Mesendoderm (in vitro differentiated cells): ENCODE measurements at regions not wholly inside any gene's neighbourhood (a gene's known extent, or its start where the extent isn't known, plus 50 kb on each side); places are given as distances from the start of the nearest gene placed in this dataset.
"Not testable (repeated sequence)": the region's sequence is repeated elsewhere in the genome, so short reads cannot be mapped to it uniquely, and the experiment has no call there.

Experiments
- DNase-seq: peaks from one replicate; pipeline ENCODE4 v3.0.0; 2013
- H2AK5ac ChIP-seq: 2 replicates; pipeline ENCODE4 v1.6.1; 2013; ENCODE audit warnings: low read length, inconsistent platforms
- H2BK120ac ChIP-seq: 2 replicates; pipeline ENCODE4 v1.6.1; 2013; ENCODE audit warnings: low read depth, mild to moderate bottlenecking, low read length, moderate library complexity, mixed read lengths
- H2BK15ac ChIP-seq: replicated peaks from 2 replicates; pipeline ENCODE4 v1.6.1; 2013; ENCODE audit warnings: low read depth, mild to moderate bottlenecking, moderate library complexity
- H2BK5ac ChIP-seq: 2 replicates; pipeline ENCODE4 v1.6.1; 2013; ENCODE audit warnings: low read length, inconsistent platforms
- H3K18ac ChIP-seq: 2 replicates; pipeline ENCODE4 v1.6.1; 2013; ENCODE audit warnings: mild to moderate bottlenecking, low read length, mixed read lengths
- H3K23ac ChIP-seq: one replicate; pipeline ENCODE4 v1.6.1; 2013; ENCODE audit warnings: low read length
- H3K27ac ChIP-seq: 2 replicates; pipeline ENCODE4 v1.5.1; 2013; ENCODE audit warnings: low read depth, mild to moderate bottlenecking, inconsistent platforms, low read length, moderate library complexity
- H3K27me3 ChIP-seq: 2 replicates; pipeline ENCODE4 v1.6.1; 2013; ENCODE audit warnings: low read length, control low read depth, mild to moderate bottlenecking, inconsistent platforms; ENCODE audit not compliant: insufficient read depth, poor library complexity
- H3K36me3 ChIP-seq: 2 replicates; pipeline ENCODE4 v1.6.1; 2013; ENCODE audit warnings: low read length, inconsistent platforms; ENCODE audit not compliant: control insufficient read depth, insufficient read depth
- H3K4ac ChIP-seq: one replicate; pipeline ENCODE4 v1.6.1; 2013; ENCODE audit warnings: low read depth, mild to moderate bottlenecking, low read length, moderate library complexity
- H3K4me1 ChIP-seq: 2 replicates; pipeline ENCODE4 v1.6.1; 2013; ENCODE audit warnings: low read depth, low read length, inconsistent platforms; ENCODE audit not compliant: control insufficient read depth
- H3K4me2 ChIP-seq: 2 replicates; pipeline ENCODE4 v1.6.1; 2013; ENCODE audit warnings: low read length
- H3K4me3 ChIP-seq: 2 replicates; pipeline ENCODE4 v1.5.1; 2013; ENCODE audit warnings: mild to moderate bottlenecking, low read length
- H3K56ac ChIP-seq: one replicate; pipeline ENCODE4 v1.6.1; 2013; ENCODE audit warnings: low read length
- H3K79me1 ChIP-seq: 2 replicates; pipeline ENCODE4 v1.6.1; 2013; ENCODE audit warnings: low read length, inconsistent platforms
- H3K79me2 ChIP-seq: 2 replicates; pipeline ENCODE4 v1.6.1; 2013; ENCODE audit warnings: mild to moderate bottlenecking, low read length; ENCODE audit not compliant: control insufficient read depth, insufficient read depth
- H3K9ac ChIP-seq: 2 replicates; pipeline ENCODE4 v1.6.1; 2013; ENCODE audit warnings: low read length, inconsistent platforms
- H4K5ac ChIP-seq: one replicate; pipeline ENCODE4 v1.6.1; 2013; ENCODE audit warnings: low read length
- H4K8ac ChIP-seq: one replicate; pipeline ENCODE4 v1.6.1; 2013; ENCODE audit warnings: low read depth, mild to moderate bottlenecking, control low read depth, low read length, moderate library complexity
- WGBS: extraction: QIAGEN DNeasy Blood & Tissue Kit; methylation state at CpG from one replicate; pipeline ENCODE4 v1.1.7; 2013; ENCODE audit warnings: low lambda C conversion rate, missing lambda C conversion rate; ENCODE audit not compliant: insufficient coverage; ENCODE audit errors: extremely low coverage; 5-methylcytosine and 5-hydroxymethylcytosine counted together

DNA sequence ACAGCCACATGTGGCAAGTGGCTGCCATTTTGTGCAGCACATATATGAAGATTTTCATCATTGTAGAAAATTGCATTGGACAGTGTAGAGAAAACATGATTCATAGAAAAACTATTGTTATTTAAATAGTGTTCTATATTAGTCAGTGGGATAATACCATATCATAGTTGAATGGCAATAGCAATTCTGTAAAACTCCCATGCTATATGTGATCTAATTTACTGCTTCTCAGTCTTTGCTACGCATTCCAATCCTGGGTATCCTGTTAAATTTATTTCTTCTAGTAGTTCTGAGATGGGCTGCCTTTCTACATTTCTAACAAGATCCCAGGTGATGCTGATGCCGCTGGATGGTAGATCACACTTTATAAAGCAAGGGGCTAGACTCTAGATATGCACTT, 117.5 kb upstream of the FBXO28 start:
- not testable (repeated sequence) for H3K4me3 ChIP-seq, H3K4me2 ChIP-seq, H2AK5ac ChIP-seq, H3K27ac ChIP-seq, H3K36me3 ChIP-seq, H4K8ac ChIP-seq, H3K79me2 ChIP-seq, H3K23ac ChIP-seq, H3K18ac ChIP-seq, H3K9ac ChIP-seq, H4K5ac ChIP-seq, H3K27me3 ChIP-seq, DNase-seq, H2BK120ac ChIP-seq, H3K4me1 ChIP-seq, H2BK15ac ChIP-seq, H3K56ac ChIP-seq, H3K4ac ChIP-seq, H3K79me1 ChIP-seq, H2BK5ac ChIP-seq
- WGBS, result no CpG with 5 or more reads among the region's 2 CpGs

DNA sequence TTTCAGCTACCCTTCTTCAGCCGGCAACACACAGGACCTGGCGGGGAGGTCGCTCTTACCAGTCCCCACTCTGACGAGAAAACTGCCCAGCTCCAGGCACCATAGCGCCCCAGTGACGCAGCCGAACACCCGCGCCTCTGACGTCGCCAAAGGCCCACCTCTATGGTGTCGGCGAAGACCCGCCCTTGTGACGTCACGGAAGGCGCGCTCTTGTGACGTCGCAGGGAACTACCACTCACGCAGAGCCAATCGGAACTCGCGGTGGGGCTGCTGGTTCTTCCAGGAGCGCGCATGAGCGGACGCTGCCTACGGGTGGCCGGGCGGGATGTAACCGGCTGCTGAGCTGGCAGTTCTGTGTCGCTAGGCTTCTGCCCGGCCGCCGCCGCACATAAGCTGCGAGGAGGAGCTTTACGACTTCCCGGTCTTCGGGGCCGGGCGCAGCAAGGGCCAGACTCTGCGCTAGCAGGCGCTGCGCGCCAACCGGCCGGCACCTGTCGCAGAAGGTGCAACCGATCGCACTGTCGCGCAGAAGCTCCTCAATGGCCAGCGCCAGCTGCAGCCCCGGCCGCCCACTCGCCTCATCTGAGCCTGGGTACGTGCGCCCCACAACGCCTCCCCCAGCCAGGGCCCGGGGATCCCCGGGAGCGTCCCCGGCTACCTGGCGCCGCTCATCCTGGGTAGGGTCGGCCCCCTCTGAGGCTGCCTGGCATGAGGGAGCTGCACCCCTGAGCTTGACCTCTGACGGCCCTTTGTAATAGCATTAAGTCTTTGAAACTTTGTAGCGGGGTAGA, 121.3 kb upstream of the FBXO28 start:
- H3K27me3 ChIP-seq, H3K79me2 ChIP-seq, H3K4me3 ChIP-seq, H3K4me1 ChIP-seq, H3K79me1 ChIP-seq, H4K8ac ChIP-seq, H3K4me2 ChIP-seq, H3K36me3 ChIP-seq, H3K23ac ChIP-seq, H2BK15ac ChIP-seq, H4K5ac ChIP-seq, H3K18ac ChIP-seq, H2AK5ac ChIP-seq, H2BK120ac ChIP-seq, H2BK5ac ChIP-seq, H3K27ac ChIP-seq, H3K4ac ChIP-seq: not testable (repeated sequence)
- Histone ChIP-seq H3K56ac (peak overlapping the region; percentile 73), H3K9ac (peak overlapping the region; percentile 58)
- no CpG with 5 or more reads among the region's 70 CpGs for WGBS
- peak; percentile 99 for DNase-seq

DNA sequence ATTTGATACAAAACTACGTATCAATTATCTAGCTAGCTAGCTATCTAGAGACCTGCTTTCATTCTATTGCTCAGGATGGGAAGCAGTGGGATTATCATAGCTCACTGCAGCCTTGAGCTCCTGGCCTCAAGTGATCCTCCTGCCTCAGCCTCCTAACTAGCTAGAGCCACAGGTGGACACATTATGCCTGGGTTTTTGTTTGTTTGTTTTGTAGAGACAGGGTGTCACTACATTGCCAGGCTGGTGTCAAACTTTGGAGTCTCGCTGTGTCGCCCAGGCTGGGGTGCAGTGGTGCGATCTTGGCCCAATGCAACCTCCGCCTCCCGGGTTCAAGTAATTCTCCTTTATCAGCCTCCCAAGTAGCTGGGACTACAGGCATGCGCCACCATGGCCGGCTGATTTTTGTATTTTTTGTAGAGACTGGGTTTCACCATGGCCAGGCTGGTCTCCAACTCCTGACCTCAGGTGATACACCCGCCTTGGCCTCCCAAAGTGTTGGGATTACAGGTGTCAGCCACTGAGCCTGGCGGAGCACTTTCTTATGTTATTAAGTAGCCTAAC, 122.5 kb upstream of the FBXO28 start:
- not testable (repeated sequence) for H3K79me1 ChIP-seq, H3K4me3 ChIP-seq, H3K23ac ChIP-seq, H3K27ac ChIP-seq, H3K56ac ChIP-seq, DNase-seq, H3K4ac ChIP-seq, H3K18ac ChIP-seq, H4K8ac ChIP-seq, H3K4me1 ChIP-seq, H3K79me2 ChIP-seq, H2BK15ac ChIP-seq, H3K36me3 ChIP-seq, H3K27me3 ChIP-seq, H2BK120ac ChIP-seq, H3K9ac ChIP-seq, H2AK5ac ChIP-seq, H4K5ac ChIP-seq, H2BK5ac ChIP-seq, H3K4me2 ChIP-seq
- no CpG with 5 or more reads among the region's 10 CpGs for WGBS

DNA sequence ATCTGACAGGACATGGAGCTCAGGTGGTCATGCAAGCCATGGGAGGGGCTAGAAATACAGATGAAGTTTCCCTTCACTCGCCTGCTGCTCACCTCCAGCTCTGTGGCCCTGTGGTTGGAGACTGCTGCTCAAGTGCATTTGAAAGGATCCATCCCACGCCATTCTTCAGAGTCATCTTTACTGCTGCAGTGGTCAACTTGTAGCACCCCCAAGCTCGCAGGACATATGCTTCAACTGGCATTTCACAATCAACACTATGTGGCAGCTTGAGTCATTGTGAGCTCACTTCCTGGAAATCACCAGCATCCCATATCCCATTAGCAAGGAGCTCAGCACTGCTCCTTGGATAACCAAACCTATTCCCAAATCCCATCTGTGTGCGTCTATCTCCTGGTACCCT, 116.2 kb upstream of the TP53BP2 start:
- H2BK120ac ChIP-seq, H3K4me1 ChIP-seq, H3K27ac ChIP-seq, H3K79me2 ChIP-seq, H3K36me3 ChIP-seq, DNase-seq, H3K4ac ChIP-seq, H3K56ac ChIP-seq, H3K4me2 ChIP-seq, H3K9ac ChIP-seq, H3K18ac ChIP-seq, H3K4me3 ChIP-seq, H3K23ac ChIP-seq, H3K27me3 ChIP-seq, H2AK5ac ChIP-seq, H4K8ac ChIP-seq, H2BK5ac ChIP-seq, H3K79me1 ChIP-seq, H2BK15ac ChIP-seq, H4K5ac ChIP-seq: not testable (repeated sequence)
- WGBS, result no CpG with 5 or more reads among the region's 4 CpGs

DNA sequence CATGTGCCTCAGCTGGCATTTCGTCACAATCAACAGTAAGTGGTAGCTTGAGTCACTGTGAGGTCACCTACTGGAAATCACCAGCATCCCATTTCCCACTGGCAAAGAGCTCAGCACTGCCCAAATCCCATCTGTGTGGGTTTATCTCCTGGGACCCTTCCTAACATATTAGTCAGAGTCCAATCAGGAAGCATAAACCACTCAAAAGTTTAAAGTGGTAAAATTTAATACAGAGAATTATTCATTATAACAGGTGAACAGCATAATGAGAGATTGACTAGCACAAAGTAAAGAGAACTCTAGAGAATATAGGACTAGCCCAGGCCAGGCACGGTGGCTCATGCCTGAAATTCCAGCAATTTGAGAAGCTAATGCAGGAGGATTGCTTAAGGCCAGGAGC, 107.1 kb upstream of the TP53BP2 start:
- not testable (repeated sequence) for DNase-seq
- WGBS, result no CpG with 5 or more reads among the region's 2 CpGs

DNA sequence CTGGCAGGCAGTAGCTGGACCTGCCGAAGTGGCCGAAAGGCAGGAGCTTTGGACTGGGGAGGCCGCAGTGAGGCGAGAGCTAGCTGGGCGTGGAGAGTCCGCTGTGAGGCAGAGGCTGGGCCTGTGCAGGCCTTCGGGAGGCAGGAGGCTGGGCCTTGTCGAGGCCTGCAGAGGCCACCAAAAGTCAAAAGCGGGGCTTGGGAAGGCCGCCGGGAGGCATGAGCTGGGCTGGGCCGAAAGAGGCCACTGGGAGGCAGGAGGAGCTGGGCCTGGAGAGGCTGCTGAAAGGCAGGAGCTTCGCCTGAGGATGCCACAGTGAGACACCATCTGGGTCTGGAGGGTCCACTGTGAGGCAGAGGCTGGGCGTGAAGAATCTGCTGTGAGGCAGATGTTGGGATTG, 105.8 kb upstream of the TP53BP2 start:
- H3K4me2 ChIP-seq, H2BK120ac ChIP-seq, H3K79me2 ChIP-seq, H4K5ac ChIP-seq, H3K4me3 ChIP-seq, H3K9ac ChIP-seq, H2AK5ac ChIP-seq, H3K18ac ChIP-seq, H2BK5ac ChIP-seq, H3K4ac ChIP-seq, DNase-seq, H3K79me1 ChIP-seq, H3K23ac ChIP-seq, H4K8ac ChIP-seq, H2BK15ac ChIP-seq, H3K27me3 ChIP-seq, H3K56ac ChIP-seq, H3K27ac ChIP-seq, H3K36me3 ChIP-seq, H3K4me1 ChIP-seq: not testable (repeated sequence)
- WGBS, result no CpG with 5 or more reads among the region's 14 CpGs

More for the DNA sequence above, 107.1 kb upstream of the TP53BP2 start:
- H3K4ac ChIP-seq, H4K5ac ChIP-seq, H3K4me3 ChIP-seq, H4K8ac ChIP-seq, H2BK5ac ChIP-seq, H2AK5ac ChIP-seq, H3K27me3 ChIP-seq, H3K4me2 ChIP-seq, H3K9ac ChIP-seq, H3K4me1 ChIP-seq, H2BK15ac ChIP-seq, H3K79me1 ChIP-seq, H3K79me2 ChIP-seq, H3K36me3 ChIP-seq, H3K18ac ChIP-seq, H3K23ac ChIP-seq, H3K56ac ChIP-seq, H3K27ac ChIP-seq, H2BK120ac ChIP-seq: not testable (repeated sequence)
